Stromal cell of bone marrow (primary cell): ENCODE measurements at regions not wholly inside any gene's neighbourhood (a gene's known extent, or its start where the extent isn't known, plus 50 kb on each side); places are given as distances from the start of the nearest gene placed in this dataset.

ENCODE experiments used
- DNase-seq: peaks from one replicate; pipeline ENCODE4 v3.0.0-alpha.2; 2012; ENCODE audit warnings: low read depth

- peak; percentile 57 for DNase-seq
Measured at GRCh38 chr15:35657679-35658311, 111.8 kb upstream of the DPH6 start.

DNA sequence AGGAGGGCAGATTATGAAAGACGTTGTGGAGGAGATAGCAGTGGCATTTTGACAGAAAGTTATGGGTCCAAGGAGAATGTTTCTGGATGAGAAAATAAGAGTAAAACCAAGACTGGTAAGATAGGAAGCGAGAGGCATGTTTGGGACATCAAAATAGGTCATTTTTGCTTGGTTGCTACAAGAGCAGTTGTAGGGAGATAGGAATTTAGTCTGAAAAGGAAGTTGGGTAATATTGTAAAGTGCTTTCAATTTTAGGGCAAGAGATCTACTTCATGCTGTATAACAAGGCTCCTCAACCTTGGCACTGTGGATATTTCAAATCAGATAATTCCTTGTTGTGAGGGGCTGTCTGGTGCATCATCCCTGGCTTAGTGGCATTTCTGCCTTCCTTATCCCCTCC, 118.0 kb upstream of the DPH6 start:
- no peak for DNase-seq

DNA sequence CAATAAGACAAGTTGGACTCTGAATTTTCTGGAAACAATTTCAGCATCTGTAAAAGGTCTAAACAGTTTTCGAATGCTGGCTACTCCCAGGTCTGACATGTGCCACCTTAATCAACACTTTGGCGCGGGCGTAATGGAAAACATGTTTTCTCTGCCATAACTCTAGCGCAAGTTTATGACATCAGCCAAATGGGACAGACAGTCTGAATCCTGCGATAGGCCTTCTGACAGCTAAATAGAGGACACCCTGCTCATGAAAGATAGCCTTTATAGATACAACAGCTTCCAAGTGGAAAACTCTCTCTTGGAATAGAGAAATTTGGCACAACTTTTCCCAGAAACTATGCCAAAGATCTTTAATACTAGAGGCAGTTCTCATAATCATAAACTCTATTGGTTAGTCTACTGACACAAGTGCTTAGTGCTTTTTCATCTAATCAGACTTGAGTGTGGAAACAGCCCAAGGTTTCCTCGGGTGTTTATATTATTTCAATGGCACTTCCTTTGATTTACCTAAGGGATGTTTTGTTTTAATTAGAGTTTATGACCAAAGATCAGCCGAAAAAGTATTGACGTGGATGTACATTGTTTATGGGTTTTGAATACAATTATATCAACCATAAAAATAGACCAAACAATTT, 120.1 kb upstream of the DPH6 start:
- DNase-seq: no peak

GRCh38 chr15:35667908-35668307, 121.9 kb upstream of the DPH6 start:
- DNase-seq: no peak

DNA sequence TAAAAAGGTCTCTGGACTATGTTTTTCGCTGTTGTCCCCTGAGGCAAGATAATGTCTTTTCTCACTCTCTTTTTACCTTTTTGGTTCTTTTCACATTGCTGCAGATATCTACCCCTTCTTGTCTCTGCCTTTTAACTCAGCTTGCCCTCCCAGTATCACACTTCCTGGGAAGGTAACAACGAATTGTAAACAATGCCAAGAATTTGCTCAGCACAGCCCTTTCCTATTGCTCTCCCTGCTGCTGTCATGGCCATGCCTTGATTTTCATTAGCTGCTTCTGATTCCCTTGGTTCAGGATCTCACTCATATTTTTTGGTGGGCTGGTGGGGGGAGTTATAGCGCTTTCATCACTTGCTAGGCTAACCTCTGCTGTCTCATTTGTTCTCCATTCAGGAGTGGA, 123.1 kb upstream of the DPH6 start:
- no peak for DNase-seq

DNA sequence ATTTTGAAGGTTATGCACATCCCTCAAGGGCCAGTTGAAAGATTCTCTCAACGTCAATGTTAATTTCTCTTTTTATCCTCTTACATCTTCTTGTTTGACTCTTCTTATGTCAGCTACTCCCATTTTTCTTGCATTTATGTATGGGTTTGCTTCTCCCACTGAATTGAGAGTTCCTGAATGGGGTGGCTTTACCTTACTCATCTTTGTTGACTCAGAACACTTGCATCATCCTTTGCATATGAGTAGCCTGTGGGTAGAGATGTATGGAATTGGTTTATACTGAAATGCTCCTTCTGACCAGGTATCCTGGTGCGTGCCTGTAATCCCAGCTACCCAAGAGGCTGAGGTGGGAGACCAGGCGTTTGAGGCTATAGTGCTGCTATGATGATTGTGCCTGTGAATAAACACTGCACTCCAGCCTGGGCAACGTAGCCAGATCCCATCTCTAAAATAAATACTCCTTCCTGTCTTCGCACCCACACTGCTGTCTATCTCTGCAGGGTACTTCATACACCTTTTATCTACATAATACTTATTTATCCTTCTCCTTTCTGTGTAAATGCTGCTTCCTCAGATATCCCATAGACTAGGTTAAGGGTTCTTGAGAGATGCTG, 123.6 kb upstream of the DPH6 start:
- no peak for DNase-seq

- no peak for DNase-seq
Measured at GRCh38 chr15:35671197-35671596, 125.2 kb upstream of the DPH6 start.

- no peak for DNase-seq
Measured at GRCh38 chr15:35671981-35672380, 126.0 kb upstream of the DPH6 start.

DNA sequence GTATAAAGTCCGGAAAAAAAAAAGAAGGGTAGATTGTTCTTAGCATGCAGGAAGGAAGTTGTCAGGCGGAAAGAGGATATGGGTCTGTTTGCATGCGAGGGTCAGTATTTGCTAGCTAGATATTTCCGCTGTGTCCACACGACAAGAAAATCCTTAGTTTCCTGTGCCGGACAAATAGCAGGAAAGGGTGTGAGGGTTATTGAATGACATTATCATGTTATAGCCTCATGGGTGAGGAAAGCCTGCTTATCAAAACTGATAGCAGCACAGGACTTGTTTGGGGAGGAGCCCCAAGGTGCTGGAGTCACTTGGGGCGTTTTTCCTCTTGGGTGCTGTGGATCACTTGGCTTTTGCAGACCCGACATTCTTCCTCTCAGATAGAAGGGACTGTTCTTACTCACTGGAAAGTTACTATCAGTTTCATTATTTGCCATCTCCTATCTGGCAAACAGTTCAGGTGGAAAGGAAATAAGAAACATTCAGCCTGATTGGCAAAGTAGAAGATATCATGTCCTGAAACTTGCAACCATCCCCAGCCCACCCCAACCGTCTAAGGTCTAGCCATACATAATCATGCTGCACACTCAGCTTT, 127.2 kb upstream of the DPH6 start:
- DNase-seq: no peak

DNA sequence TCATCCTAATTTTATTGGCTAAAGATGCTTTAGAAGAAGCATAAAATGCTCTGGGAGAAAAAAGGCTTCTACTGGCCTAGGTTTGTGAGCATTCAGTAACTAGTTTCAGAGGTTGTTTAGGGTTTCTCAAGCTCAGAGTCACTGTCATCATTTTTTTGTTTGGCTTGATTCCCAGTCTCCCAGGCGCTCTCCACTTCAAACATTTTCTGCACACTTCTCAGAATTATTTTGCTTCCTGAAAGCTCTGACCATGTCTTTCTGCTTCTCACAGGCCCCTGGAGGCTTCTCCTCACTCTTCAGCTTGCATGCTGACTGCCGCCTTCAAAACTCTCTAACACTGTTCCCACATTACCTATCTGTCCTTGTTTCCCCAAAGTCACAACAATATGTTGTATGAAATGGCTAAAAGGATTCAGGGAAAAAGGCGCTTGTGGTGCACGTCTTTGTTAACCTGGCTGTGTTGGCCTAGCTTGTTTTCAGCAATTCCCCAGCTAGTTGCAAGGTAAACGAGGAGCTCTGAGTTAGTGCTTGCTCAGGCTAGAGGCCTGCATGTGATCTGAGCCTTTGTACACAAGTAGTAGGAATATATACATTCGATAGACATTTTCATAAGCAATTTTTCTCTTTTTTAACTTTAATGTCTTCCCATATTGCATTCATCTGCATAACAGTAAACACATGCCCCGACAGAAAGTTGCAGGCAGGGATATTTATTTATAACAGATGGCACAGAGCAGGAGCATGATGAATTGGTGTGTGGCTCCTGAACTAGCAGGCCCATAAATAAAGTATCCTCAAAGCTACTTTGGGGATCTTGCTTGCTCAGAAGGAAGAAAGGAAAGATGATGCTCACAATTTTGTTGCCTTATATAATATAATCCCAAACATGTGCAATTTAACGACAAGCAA, 129.2 kb upstream of the DPH6 start:
- peak; percentile 39 for DNase-seq

DNA sequence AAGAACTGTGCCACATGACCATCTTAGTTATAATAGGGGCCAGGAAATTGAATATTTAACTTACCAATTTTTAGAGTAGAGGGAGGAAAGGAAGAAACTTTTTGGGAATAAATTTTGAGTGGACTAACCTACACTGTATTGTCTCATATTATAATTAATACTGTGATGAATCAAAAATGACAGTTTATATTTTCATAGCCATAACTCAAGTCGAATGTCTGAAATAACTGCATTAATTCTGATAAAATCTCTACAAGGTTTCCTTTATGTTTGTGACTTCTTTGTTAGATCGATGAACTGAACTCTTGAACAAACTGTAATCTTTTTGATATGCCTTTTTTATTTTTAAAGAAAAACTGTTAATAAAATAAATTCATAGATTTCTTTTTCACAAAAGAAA, 132.8 kb upstream of the DPH6 start:
- DNase-seq: no peak

DNA sequence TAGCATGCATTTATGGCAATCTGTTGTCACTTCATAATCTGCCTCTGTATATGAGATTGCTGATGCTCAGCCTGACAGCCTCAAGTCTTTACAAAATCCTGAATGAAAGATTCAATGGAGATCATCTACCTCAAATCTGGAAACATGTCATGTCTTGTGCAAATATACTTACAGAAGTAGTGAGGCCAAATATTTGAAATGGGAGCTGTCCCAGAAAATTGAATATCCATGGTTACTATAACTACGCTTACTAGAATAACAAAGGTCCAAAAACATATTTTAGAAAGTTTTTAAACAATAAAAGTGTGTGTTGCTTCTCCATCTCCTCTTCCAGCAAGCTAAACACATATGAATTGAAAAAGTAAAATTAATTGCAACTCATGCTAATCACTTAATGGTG, 133.2 kb upstream of the DPH6 start:
- no peak for DNase-seq

DNA sequence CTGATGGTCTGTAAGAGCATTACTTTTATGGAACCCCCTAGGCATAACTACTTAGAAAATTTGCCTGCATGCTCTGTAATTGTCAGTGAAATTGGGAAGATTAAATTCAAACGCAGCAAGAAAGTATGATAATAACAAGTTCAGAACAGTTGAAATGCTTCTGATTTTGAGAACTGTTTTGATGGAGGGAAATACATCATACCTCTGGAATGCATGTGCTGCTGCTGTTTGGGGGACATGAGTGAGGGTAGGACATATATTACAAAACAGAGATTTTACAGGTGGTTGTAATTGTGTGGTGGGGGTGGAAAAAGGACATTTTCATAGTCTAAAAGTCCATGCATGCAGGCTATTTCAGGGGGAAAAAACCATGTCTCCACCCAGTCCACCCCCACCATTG, 135.0 kb upstream of the DPH6 start:
- DNase-seq: no peak

GRCh38 chr15:35686347-35686746, 140.4 kb upstream of the DPH6 start:
- DNase-seq: no peak

DNA sequence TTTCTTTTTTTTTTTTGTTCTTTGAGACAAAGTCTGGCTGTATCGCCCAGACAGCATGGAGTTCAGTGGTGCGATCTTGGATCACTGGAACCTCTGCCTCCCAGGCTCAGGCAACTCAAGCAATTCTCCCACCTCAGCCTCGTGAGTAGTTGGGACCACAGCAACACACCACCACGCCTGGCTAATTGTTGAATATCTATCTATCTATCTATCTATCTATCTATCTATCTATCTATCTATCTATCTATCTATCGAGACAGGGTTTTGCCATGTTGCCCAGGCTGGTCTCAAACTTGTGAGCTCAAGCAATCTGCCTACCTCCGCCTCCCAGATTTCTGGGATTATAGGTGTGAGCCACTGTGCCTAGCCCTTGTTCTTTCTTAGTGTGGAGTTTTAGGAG, 143.3 kb upstream of the DPH6 start:
- no peak for DNase-seq

GRCh38 chr15:35690089-35690488, 144.1 kb upstream of the DPH6 start:
- no peak for DNase-seq

DNA sequence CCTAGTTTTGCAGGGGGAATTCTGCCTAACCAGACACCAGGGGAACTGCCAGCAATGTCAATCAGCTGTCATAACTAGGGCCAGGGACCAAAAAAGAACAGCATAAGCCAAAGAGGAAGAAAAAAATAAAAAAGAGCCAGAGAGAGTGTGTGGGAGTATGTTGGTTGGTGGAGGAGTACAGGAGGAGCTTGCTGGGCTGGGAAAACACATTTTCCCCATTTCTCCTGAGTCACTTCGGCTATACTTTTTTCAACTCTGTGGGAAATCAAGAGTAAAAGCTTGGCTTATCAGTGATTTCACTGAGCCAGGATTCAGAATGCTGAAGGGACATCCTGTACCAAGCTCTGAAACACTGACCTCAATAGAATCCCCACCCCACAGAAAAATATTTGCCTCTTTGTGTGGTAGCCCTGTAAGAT, 144.7 kb upstream of the DPH6 start:
- DNase-seq: peak; percentile 52

DNA sequence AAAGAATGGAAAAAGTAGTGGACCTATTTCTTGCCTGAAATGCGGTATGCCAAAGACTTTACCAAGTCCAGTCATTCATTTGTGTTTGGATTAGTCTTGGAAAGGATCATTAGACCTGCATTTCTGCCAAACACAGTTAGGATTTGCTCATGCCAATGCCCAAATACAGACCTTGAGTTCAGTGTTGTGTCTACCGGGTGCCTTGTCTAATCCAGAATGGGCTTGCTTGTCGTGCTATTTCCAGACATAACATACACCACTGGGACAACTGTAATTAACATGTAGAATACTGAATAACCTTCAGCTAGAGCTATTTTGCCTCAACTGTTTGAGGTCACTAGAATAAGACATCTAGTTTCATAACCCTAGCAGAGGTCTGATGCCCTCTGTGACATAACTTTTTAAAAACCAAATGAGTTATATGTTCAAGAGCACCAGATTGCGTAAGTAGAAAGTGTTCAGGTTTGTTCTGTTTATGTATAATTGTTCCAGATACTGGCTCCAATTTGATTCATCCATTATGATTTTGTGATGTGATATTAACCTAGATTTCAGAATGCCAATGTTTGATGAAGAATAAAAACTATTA, 145.3 kb upstream of the DPH6 start:
- DNase-seq: no peak

DNA sequence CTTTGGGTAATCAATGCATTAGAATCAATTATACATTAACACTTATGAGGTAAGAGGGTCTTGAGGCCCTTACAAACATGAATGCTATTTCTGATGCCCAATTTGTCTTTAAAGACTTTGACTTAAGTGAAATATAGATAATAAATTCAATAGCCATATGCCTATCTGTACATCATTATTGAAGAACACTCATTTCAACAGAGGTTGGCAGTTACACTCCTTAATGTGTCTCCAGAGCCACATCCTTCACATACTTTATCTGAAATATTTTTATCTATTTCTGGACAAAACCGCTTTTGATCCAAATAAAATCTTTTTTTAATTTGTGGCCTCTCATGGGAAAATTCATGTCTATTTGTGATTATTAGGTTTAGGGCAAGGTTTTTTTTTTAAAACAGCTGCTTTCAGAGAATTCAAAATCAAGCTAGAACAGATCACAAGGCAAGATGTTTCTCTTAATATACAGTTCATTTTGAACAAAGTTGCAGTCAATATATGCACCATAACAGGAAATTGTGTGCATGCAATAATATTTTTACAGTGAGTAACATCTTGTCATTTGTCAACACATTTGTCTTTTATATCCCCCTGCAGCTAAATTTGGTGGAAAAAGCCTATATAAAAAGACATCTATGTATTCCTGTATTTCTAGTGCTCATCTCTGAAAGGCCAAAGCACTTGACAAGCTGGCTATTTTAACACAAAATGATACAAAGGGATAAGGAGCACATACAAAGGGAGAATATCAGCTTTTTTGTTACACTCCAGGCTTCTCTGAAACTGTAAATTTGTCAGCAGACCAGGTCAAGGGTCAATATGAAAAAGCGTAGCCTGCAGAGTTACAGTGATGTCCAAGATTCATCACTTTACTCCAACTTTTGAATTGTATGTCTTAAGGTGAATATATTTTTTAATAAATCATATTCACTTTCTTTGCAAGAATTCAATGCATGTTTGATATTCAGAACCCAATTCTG, 146.2 kb upstream of the DPH6 start:
- DNase-seq: no peak

DNA sequence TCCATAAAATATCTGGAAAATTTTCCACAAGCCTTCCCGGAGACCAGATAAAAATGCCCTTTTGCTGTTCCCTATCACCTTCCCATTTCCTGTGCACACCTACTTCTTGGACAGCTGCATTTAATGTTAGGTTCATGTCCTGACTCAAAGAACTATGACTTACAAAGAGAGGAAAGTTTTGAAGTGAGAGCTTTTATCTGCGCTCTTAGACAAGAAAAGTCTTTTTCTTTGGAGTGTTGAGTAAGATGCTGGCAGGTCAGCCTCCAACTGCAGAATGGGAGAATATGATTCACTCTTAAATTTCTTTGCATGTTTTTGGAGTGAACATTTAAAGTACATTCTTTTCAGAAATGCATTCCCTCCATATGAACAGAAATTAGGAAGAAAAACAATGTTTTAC, 147.3 kb upstream of the DPH6 start:
- DNase-seq: peak; percentile 26

DNA sequence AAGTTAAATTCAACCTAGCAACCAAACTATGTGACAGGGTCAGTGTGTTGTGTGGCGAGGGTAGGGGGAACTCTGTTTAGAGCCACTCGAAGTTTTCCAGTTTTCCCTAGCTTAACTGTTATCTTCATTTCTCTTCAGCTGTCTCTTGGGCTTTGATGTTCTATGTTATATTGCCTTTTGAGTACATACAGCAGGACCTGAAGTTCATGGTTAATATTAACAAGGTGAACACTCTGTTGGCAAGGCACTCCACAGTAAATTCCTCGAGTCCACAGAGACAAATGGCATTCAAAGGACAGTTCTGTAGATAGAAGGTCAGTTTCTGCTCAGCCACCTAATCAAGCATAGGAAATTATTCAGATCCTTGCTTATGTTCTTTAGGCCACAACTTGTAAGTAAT, 147.9 kb upstream of the DPH6 start:
- DNase-seq: no peak
